IPS DF 19.7 (cell line): ENCODE measurements at regions not wholly inside any gene's neighbourhood (a gene's known extent, or its start where the extent isn't known, plus 50 kb on each side); places are given as distances from the start of the nearest gene placed in this dataset.
"Not testable (repeated sequence)": the region's sequence is repeated elsewhere in the genome, so short reads cannot be mapped to it uniquely, and the experiment has no call there.

Source experiments
- DNase-seq: peaks from one replicate; pipeline ENCODE4 v3.0.0-alpha.2; 2013; ENCODE audit warnings: low read depth, low spot score

GRCh38 chr16:87027056-87027616 lies 290.1 kb downstream of the C16orf95 start:
- DNase-seq = no peak

- no peak for DNase-seq
Observed at GRCh38 chr16:87028481-87029320, 288.5 kb downstream of the C16orf95 start.

GRCh38 chr16:87032554-87032953 lies 284.6 kb downstream of the C16orf95 start:
- DNase-seq = no peak

- DNase-seq = no peak
Observed at GRCh38 chr16:87033021-87033471, 284.1 kb downstream of the C16orf95 start.

GRCh38 chr16:87033541-87034300 lies 283.5 kb downstream of the C16orf95 start:
- DNase-seq = no peak

- DNase-seq = no peak
Observed at GRCh38 chr16:87034317-87034716, 282.9 kb downstream of the C16orf95 start.

- no peak for DNase-seq
Observed at GRCh38 chr16:87035053-87035452, 282.1 kb downstream of the C16orf95 start.

- no peak for DNase-seq
Observed at GRCh38 chr16:87037012-87037411, 280.2 kb downstream of the C16orf95 start.

GRCh38 chr16:87038528-87038927 lies 278.7 kb downstream of the C16orf95 start:
- not testable (repeated sequence) for DNase-seq

- no peak for DNase-seq
Observed at GRCh38 chr16:87040169-87041117, 276.7 kb downstream of the C16orf95 start.

- DNase-seq = no peak
Observed at GRCh38 chr16:87041286-87041685, 275.9 kb downstream of the C16orf95 start.

GRCh38 chr16:87042551-87043230 lies 274.5 kb downstream of the C16orf95 start:
- DNase-seq = no peak

- no peak for DNase-seq
Observed at GRCh38 chr16:87043231-87044031, 273.8 kb downstream of the C16orf95 start.

- no peak for DNase-seq
Observed at GRCh38 chr16:87044032-87044382, 273.2 kb downstream of the C16orf95 start.

- DNase-seq = no peak
Observed at GRCh38 chr16:87044829-87045228, 272.4 kb downstream of the C16orf95 start.

- DNase-seq = no peak
Observed at GRCh38 chr16:87045466-87046216, 271.6 kb downstream of the C16orf95 start.

- DNase-seq = no peak
Observed at GRCh38 chr16:87046235-87046634, 271.0 kb downstream of the C16orf95 start.

- DNase-seq = no peak
Observed at GRCh38 chr16:87047221-87048037, 269.8 kb downstream of the C16orf95 start.
